ENCODE measurements at regions not wholly inside any gene's neighbourhood (a gene's known extent, or its start where the extent isn't known, plus 50 kb on each side); places are given as distances from the start of the nearest gene placed in this dataset.

DNA sequence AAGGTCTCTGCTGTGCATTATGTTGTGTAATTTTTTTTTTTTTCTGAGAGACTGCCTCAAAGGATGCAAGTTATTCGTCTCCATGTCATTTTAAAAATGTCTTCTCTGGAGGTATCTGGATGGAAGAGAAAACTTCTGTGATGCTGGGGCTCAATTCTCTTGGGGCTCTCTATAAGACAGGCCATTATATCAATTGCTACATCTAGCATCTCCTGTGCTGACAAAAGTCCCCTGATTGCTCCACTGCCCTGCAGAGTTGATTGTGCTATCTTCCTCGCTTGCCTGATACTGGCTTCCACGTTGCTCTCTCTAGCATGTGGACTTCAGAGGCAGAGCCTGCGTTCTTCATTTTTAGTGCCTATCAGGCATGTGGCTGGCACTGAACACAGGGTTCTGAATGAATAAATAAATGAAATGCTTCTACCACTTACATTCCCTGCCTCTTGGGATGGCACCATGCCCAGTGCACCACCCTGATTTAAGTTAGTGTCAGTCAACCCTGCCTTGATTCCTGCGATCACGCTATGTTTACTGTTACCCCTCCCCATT, 1035.5 kb upstream of the EEF2KMT start:
- Histone ChIP-seq H3K36me3 (replicated peaks in 1 of 2; ENCODE audit: control insufficient read depth in 1 of 2, insufficient read depth in 2 of 2, low read length in 2 of 2) (no peaks in the 10 kb centered on the region), H3K9ac (ENCODE audit: insufficient read depth, low read depth, low read length) (no peak overlapping the region), H3K4me3 (replicated peaks in 1 of 3; ENCODE audit: insufficient read depth in 1 of 3, low read depth in 2 of 3, low read length in 3 of 3) (no peak overlapping the region), H4K20me1 (ENCODE audit: insufficient read depth, low read length) (no peaks in the 10 kb centered on the region), H3K9me3 (ENCODE audit: low read length) (no peaks in the 10 kb centered on the region), H3K4me2 (ENCODE audit: low read depth, low read length) (no peak overlapping the region), H3K27me3 (ENCODE audit: control insufficient read depth in 1 of 2, insufficient read depth in 2 of 2, low read length in 2 of 2) (no peaks in the 10 kb centered on the region; a peak in 1 of 5 replicates), H3K79me2 (ENCODE audit: insufficient read depth, low read length) (no peaks in the 10 kb centered on the region), H3K4me1 (ENCODE audit: insufficient read depth, low read length) (no peaks in the 10 kb centered on the region), H2AFZ (ENCODE audit: low read length) (no peak overlapping the region), H3K27ac (ENCODE audit: extremely low read length, insufficient read depth, low read length) (no peak overlapping the region)
- DNase-seq (ENCODE audit: low spot score) (no peak), FAIRE-seq (no peak), ATAC-seq (no peak)
- ChIA-PET POLR2A (no interaction called here), CTCF (ENCODE audit: low intra/inter-chr PET ratio, low total read pairs) (no interaction called here)
- no peak for TF ChIP-seq GATAD2A (CRISPR knock-in tag; IDR thresholded peaks at IDR 0.05)
- no peak for TF ChIP-seq TEF (CRISPR knock-in tag; IDR thresholded peaks at IDR 0.05)
- TF ChIP-seq SP4 (CRISPR knock-in tag; IDR thresholded peaks at IDR 0.05), result no peak
- no peak for TF ChIP-seq SRSF4 (IDR thresholded peaks at IDR 0.05; ENCODE audit: low read depth, low read length, poor library complexity, severe bottlenecking)
- no peak for TF ChIP-seq ATF5 (CRISPR knock-in tag; IDR thresholded peaks at IDR 0.05; ENCODE audit: low read depth)
- TF ChIP-seq CREB1 (IDR thresholded peaks at IDR 0.05), result no peak
- TF ChIP-seq CREB1 (CRISPR knock-in tag; IDR thresholded peaks at IDR 0.05), result no peak
- no peak for TF ChIP-seq RFXAP (CRISPR knock-in tag; IDR thresholded peaks at IDR 0.05; ENCODE audit: borderline replicate concordance)
- TF ChIP-seq SRY (CRISPR knock-in tag; IDR thresholded peaks at IDR 0.05), result no peak
- BruUV-seq (replicated peaks), result no TSS peak
- intact Hi-C loops (cut with micrococcal nuclease; ENCODE audit: unreplicated experiment) (no loop called here), in situ Hi-C loops (cut with HindIII; ENCODE audit: extremely low pct_ligation_motif_present, low pct_unique_long_range_greater_than_20kb) (no loop called here)
- 18% methylated on average over 6 of the region's 6 CpGs for WGBS (ENCODE audit: low lambda C conversion rate)

DNA sequence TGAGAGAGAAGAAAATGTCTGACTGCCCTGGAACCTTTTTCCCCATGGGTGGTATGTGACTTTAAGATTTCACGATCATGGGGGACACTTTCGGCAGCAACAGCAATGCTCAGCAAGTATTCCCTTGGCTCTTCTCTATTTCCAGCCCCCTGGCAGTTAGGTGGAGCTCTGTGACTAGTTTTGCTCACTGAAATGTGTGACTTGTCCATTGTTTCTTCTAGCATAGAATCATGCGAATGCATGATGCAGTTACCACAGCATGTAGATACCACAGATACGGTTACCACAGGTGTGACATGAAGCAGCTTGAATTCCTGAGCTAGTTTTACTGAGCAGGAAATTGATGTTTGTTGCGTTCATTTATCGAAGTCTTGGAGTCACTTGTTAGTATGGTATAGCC, 1034.5 kb upstream of the EEF2KMT start:
- no peaks in the 10 kb centered on the region for H3K36me3 ChIP-seq (replicated peaks in 1 of 2; ENCODE audit: control insufficient read depth in 1 of 2, insufficient read depth in 2 of 2, low read length in 2 of 2)
- no peaks in the 10 kb centered on the region for H3K79me2 ChIP-seq (ENCODE audit: insufficient read depth, low read length)
- no peak for DNase-seq (ENCODE audit: low spot score)
- intact Hi-C loops (cut with micrococcal nuclease; ENCODE audit: unreplicated experiment) (no loop called here), in situ Hi-C loops (cut with HindIII; ENCODE audit: extremely low pct_ligation_motif_present, low pct_unique_long_range_greater_than_20kb) (no loop called here)
- H4K20me1 ChIP-seq (ENCODE audit: insufficient read depth, low read length), result no peaks in the 10 kb centered on the region
- CTCF ChIA-PET (ENCODE audit: low intra/inter-chr PET ratio, low total read pairs), result no interaction called here
- no peaks in the 10 kb centered on the region for H3K9me3 ChIP-seq (ENCODE audit: low read length)
- POLR2A ChIA-PET, result no interaction called here
- no peak overlapping the region for H2AFZ ChIP-seq (ENCODE audit: low read length)
- FAIRE-seq, result no peak
- no peaks in the 10 kb centered on the region; a peak in 1 of 5 replicates for H3K27me3 ChIP-seq (ENCODE audit: control insufficient read depth in 1 of 2, insufficient read depth in 2 of 2, low read length in 2 of 2)
- H3K4me3 ChIP-seq (replicated peaks in 1 of 3; ENCODE audit: insufficient read depth in 1 of 3, low read depth in 2 of 3, low read length in 3 of 3), result no peak overlapping the region
- H3K4me1 ChIP-seq (ENCODE audit: insufficient read depth, low read length), result no peaks in the 10 kb centered on the region
- H3K9ac ChIP-seq (ENCODE audit: insufficient read depth, low read depth, low read length), result no peak overlapping the region
- no peak for ATAC-seq
- BruUV-seq (replicated peaks), result no TSS peak
- 24% methylated on average over 6 of the region's 6 CpGs for WGBS (ENCODE audit: low lambda C conversion rate)
- H3K27ac ChIP-seq (ENCODE audit: extremely low read length, insufficient read depth, low read length), result no peak overlapping the region
- H3K4me2 ChIP-seq (ENCODE audit: low read depth, low read length), result no peak overlapping the region
- TF ChIP-seq NFAT5 (CRISPR knock-in tag; IDR thresholded peaks at IDR 0.05), result no peak
- TF ChIP-seq, protein P1, sequence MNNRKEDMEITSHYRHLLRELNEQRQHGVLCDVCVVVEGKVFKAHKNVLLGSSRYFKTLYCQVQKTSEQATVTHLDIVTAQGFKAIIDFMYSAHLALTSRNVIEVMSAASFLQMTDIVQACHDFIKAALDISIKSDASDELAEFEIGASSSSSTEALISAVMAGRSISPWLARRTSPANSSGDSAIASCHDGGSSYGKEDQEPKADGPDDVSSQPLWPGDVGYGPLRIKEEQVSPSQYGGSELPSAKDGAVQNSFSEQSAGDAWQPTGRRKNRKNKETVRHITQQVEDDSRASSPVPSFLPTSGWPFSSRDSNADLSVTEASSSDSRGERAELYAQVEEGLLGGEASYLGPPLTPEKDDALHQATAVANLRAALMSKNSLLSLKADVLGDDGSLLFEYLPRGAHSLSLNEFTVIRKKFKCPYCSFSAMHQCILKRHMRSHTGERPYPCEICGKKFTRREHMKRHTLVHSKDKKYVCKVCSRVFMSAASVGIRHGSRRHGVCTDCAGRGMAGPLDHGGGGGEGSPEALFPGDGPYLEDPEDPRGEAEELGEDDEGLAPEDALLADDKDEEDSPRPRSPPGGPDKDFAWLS (CRISPR knock-in tag; IDR thresholded peaks at IDR 0.05; ENCODE audit: borderline replicate concordance), result no peak

Measured in HepG2 (cell line).